Left forelimb (tissue), 1 donor: ENCODE measurements at regions not wholly inside any gene's neighbourhood (a gene's known extent, or its start where the extent isn't known, plus 50 kb on each side); places are given as distances from the start of the nearest gene placed in this dataset.

Source experiments
- DNase-seq: peaks from one replicate; pipeline ENCODE4 v3.0.0-alpha.2; 2018; ENCODE audit warnings: low spot score

- DNase-seq: no peak
Measured at GRCh38 chr18:45430041-45430440, 185.2 kb upstream of the SLC14A2 start.

- no peak for DNase-seq
Measured at GRCh38 chr18:45435810-45436209, 179.5 kb upstream of the SLC14A2 start.

- no peak for DNase-seq
Measured at GRCh38 chr18:45437366-45437765, 177.9 kb upstream of the SLC14A2 start.

- no peak for DNase-seq
Measured at GRCh38 chr18:45439851-45440645, 175.2 kb upstream of the SLC14A2 start.

GRCh38 chr18:45441110-45441847 lies 174.0 kb upstream of the SLC14A2 start:
- no peak for DNase-seq

- no peak for DNase-seq
Measured at GRCh38 chr18:45444040-45444439, 171.2 kb upstream of the SLC14A2 start.

- no peak for DNase-seq
Measured at GRCh38 chr18:45447355-45448265, 167.7 kb upstream of the SLC14A2 start.

- no peak for DNase-seq
Measured at GRCh38 chr18:45448871-45449270, 166.4 kb upstream of the SLC14A2 start.

- no peak for DNase-seq
Measured at GRCh38 chr18:45449418-45450227, 165.7 kb upstream of the SLC14A2 start.

- no peak for DNase-seq
Measured at GRCh38 chr18:45456090-45457021, 158.9 kb upstream of the SLC14A2 start.

- no peak for DNase-seq
Measured at GRCh38 chr18:45458033-45458432, 157.2 kb upstream of the SLC14A2 start.

- DNase-seq: no peak
Measured at GRCh38 chr18:45462179-45462578, 153.1 kb upstream of the SLC14A2 start.

- DNase-seq: no peak
Measured at GRCh38 chr18:45463451-45463850, 151.8 kb upstream of the SLC14A2 start.

- no peak for DNase-seq
Measured at GRCh38 chr18:45464619-45465018, 150.7 kb upstream of the SLC14A2 start.

- DNase-seq: no peak
Measured at GRCh38 chr18:45467293-45467692, 148.0 kb upstream of the SLC14A2 start.

- DNase-seq: no peak
Measured at GRCh38 chr18:45467945-45468344, 147.3 kb upstream of the SLC14A2 start.

- no peak for DNase-seq
Measured at GRCh38 chr18:45478889-45479288, 136.4 kb upstream of the SLC14A2 start.

GRCh38 chr18:45480219-45481015 lies 134.9 kb upstream of the SLC14A2 start:
- no peak for DNase-seq

GRCh38 chr18:45481821-45482220 lies 133.5 kb upstream of the SLC14A2 start:
- no peak for DNase-seq

GRCh38 chr18:45482286-45482685 lies 133.0 kb upstream of the SLC14A2 start:
- DNase-seq: no peak
